ENCODE measurements at regions not wholly inside any gene's neighbourhood (a gene's known extent, or its start where the extent isn't known, plus 50 kb on each side); places are given as distances from the start of the nearest gene placed in this dataset.

DNA sequence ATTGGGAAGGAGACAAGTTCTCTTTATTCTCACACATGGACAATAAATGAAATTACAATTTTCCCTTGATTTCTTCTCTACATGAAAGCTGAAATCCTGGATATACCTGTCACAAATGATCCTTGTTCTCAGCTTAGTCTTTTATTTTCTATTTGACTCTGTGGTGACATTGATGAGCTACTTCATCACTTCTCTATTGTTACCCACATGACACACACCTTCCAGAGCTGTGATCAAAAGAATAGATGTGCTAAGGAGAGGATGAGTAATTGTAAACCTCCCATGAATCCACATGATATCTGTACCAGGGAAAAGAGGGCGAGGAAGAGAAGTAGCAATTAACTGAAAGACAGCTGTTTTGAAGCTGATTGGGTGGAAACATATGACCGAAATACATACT, 102.0 kb downstream of the CAVIN4 start:
- DNase-seq = no peak
- Mint-ChIP-seq H3K4me1 (no peaks in the 10 kb centered on the region), H3K9me3 (no peaks in the 10 kb centered on the region), H3K27ac (no peak overlapping the region), H3K27me3 (no peaks in the 10 kb centered on the region), H3K36me3 (no peaks in the 10 kb centered on the region), H3K4me3 (no peak overlapping the region)
- CTCF ChIA-PET = no interaction called here

DNA sequence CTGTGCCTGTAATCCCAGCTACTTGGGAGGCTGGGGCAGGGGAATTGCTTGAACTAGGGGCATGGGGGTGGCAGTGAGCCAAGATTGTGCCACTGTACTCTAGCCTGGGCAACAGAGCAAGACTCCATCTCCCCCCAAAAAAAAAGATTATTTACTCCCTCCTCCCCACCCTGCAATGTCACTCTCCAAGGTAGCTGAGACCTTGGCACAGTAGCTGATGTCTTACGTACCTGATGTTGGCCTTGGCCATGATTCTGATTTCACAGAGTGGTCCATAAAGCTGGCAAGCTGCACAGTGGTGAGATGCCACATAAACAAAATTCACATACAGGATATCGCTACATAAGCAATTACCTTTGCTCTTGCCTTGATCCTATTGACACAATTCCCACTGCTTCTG, 108.5 kb downstream of the CAVIN4 start:
- CTCF ChIA-PET = no interaction called here

DNA sequence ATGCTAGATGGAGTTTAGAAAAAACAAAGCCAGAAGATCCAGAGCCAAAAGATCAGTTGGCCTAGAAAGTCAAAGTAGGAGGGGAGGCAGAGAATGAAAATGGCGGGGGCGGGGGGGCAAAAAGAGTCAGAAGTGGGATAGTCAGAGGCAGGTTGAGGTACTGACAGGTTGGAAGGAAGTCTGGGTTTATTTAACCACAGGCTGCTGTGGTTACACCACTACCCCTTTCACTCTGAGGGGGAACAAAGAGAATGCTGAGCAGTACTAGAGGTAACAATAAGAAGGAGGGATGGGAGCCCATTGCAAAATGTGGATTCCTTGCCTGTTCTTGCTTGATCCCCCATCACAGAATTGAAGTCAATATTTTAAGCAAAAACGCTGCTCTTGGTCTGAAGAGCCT, 111.8 kb downstream of the CAVIN4 start:
- CTCF ChIA-PET = no interaction called here

More for the DNA sequence above, 108.5 kb downstream of the CAVIN4 start:
- H3K27me3 Mint-ChIP-seq = peaks cover 14% of the 10 kb centered on the region
- H3K4me3 Mint-ChIP-seq = no peak overlapping the region
- H3K36me3 Mint-ChIP-seq = no peaks in the 10 kb centered on the region
- H3K4me1 Mint-ChIP-seq = peaks cover 5% of the 10 kb centered on the region
- no peaks in the 10 kb centered on the region for H3K9me3 Mint-ChIP-seq
- no peak overlapping the region for H3K27ac Mint-ChIP-seq
- DNase-seq = no peak

DNA sequence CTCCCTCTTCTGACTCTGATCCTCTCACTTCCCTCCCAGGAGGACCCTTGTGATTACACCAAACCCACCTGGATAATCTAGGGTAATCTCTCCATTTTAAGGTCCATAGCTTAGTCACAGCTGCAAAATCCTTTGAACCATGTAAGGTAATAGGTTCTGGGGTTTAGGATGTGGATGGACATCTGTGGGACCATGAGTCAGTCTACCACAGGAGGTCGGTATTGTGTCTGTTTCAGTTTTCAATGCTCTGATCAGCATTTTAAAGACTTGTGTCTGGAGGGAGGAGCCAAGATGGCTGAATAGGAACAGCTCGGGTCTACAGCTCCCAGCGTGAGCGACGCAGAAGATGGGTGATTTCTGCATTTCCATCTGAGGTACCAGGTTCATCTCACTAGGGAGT, 112.6 kb downstream of the CAVIN4 start:
- Mint-ChIP-seq H3K27ac (no peak overlapping the region), H3K4me1 (peaks cover 5% of the 10 kb centered on the region)
- CTCF ChIA-PET = no interaction called here

More for the DNA sequence above, 111.8 kb downstream of the CAVIN4 start:
- H3K4me1 Mint-ChIP-seq = peaks cover 5% of the 10 kb centered on the region
- peaks cover 14% of the 10 kb centered on the region for H3K27me3 Mint-ChIP-seq
- H3K4me3 Mint-ChIP-seq = no peak overlapping the region
- H3K9me3 Mint-ChIP-seq = no peaks in the 10 kb centered on the region
- H3K36me3 Mint-ChIP-seq = no peaks in the 10 kb centered on the region
- no peak overlapping the region for H3K27ac Mint-ChIP-seq
- no peak for DNase-seq

DNA sequence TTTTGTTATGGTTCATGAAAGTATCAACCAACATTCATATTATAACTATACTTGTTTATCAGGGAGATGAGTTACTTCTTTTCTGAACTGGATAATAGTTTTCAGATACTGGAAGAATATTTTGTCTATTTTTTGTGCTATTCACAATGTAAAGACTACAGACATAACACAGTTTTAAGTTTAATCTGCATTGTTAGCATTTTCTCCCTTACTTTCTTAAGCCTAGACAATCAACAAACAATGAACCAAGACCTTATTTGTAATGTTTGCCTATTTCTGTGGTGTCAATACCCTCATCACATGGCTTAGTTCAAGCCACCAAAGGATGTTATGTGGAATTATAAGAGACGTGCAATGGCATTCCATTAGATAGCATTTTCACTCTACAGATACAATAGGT, 119.5 kb downstream of the CAVIN4 start:
- Mint-ChIP-seq H3K4me3 (no peak overlapping the region), H3K27ac (no peak overlapping the region), H3K4me1 (no peaks in the 10 kb centered on the region), H3K27me3 (no peaks in the 10 kb centered on the region), H3K36me3 (no peaks in the 10 kb centered on the region), H3K9me3 (no peaks in the 10 kb centered on the region)
- CTCF ChIA-PET = interaction anchor here (1.3 kb wide), 1 partner anchor 96 kb away, joined by 4 read pairs; no protein-coding TSS in a partner anchor
- no peak for DNase-seq

More for the DNA sequence above, 112.6 kb downstream of the CAVIN4 start:
- no peak for DNase-seq
- Mint-ChIP-seq H3K27me3 (peaks cover 14% of the 10 kb centered on the region), H3K9me3 (no peaks in the 10 kb centered on the region), H3K36me3 (no peaks in the 10 kb centered on the region), H3K4me3 (no peak overlapping the region)

DNA sequence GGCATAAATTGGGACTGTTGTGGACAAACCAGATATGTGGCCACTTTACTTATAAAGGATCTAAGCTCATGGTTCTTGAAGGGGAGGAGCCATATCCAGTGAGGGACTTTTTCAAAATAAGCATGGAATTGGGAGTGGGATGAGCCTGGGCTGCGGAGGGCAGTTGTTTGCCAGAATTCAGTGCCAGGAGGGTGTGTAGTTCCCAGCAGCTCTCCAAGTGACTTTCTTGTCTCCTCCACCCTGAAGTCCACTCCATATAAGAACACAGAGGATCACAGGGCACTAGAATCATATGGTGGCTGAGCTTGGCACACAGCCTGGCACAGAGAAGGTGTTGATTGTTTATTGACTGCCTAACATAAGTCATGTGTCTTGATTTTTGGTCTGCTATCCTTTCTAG, 121.1 kb downstream of the CAVIN4 start:
- Mint-ChIP-seq H3K27ac (no peak overlapping the region), H3K4me3 (no peak overlapping the region), H3K36me3 (no peaks in the 10 kb centered on the region), H3K4me1 (no peaks in the 10 kb centered on the region), H3K27me3 (no peaks in the 10 kb centered on the region), H3K9me3 (no peaks in the 10 kb centered on the region)
- no peak for DNase-seq
- CTCF ChIA-PET = interaction anchor here (0.9 to 1.3 kb wide), 3 partner anchors 98 to 665 kb away, joined by 3 to 4 read pairs (median 3); no protein-coding TSS in a partner anchor

GRCh38 chr9:100699668-100700067, 121.8 kb downstream of the CAVIN4 start:
- DNase-seq = no peak
- no peaks in the 10 kb centered on the region for H3K27me3 Mint-ChIP-seq
- no peak overlapping the region for H3K27ac Mint-ChIP-seq
- no peaks in the 10 kb centered on the region for H3K36me3 Mint-ChIP-seq
- CTCF ChIA-PET = interaction anchor here (1.3 kb wide), 2 partner anchors 11 to 612 kb away, joined by 3 to 4 read pairs; no protein-coding TSS in a partner anchor
- no peaks in the 10 kb centered on the region for H3K4me1 Mint-ChIP-seq
- H3K4me3 Mint-ChIP-seq = no peak overlapping the region
- no peaks in the 10 kb centered on the region for H3K9me3 Mint-ChIP-seq

DNA sequence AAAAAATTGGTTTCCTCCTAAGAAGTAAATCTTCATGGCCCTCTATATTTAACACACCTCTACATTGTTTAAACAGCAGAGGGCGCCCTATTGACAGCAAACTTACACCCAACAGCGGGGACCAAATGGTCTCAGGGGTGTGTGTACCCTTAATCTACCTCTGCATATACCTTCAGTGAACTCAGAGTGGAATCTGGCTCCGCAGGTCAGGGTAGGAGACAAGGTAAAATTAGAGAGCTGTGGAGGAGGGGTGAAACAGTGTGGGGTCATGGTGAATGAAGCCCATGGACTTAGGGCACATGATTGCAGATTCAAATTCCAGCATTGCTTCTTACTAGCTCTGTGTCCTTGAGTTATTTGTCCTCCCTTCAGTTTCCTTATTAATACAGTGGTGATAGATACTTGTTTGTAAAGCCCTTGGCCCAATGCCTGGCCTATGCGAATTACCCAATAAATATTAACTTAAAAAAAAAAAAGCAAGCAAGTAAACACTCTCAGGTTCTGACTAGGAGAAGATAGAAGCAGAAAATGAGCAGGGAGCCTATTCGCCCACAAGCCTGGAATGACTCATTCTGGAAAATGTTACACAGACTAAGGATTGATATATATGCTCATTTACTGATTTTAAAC, 122.9 kb downstream of the CAVIN4 start:
- Mint-ChIP-seq H3K27me3 (no peaks in the 10 kb centered on the region), H3K27ac (no peak overlapping the region), H3K4me3 (no peak overlapping the region), H3K36me3 (no peaks in the 10 kb centered on the region), H3K4me1 (no peaks in the 10 kb centered on the region), H3K9me3 (no peaks in the 10 kb centered on the region)
- DNase-seq = no peak
- CTCF ChIA-PET = interaction anchor here (0.6 to 2.7 kb wide), 4 partner anchors 9 to 611 kb away, joined by 3 to 8 read pairs (median 4); no protein-coding TSS in a partner anchor

DNA sequence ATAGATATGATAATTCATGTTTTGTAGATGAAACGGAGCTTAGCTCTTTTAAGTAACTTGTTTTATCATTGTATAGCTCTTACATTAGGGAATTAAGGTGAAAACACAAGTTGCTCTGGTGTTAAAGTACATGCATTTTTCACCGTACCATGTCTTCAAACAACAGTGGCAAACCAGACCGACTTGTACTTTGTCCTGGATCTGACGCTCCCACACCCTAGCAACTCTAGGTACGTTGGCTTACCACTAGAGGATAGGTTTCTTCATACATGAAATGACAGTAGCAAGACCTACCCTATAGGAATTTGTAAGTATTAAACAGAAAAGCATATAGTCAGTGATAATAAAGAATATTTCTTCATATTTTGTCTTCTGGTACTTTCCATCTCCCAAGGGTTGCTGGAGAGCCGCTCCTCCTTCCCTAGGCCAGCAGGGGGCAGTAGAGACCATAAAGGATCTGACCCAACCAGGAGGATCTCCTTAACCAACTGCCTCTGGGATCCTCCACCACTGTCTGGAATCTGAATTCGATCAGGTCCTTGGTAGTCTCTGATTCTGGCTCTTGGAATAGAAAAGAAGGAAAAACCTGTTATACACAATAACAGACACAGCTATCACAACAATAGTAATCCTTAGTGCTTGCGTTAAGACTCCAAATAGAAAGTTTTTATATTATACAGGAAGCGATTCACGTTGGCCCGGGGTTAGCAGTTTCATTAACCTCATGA, 136.7 kb downstream of the CAVIN4 start:
- H3K36me3 Mint-ChIP-seq = no peaks in the 10 kb centered on the region

DNA sequence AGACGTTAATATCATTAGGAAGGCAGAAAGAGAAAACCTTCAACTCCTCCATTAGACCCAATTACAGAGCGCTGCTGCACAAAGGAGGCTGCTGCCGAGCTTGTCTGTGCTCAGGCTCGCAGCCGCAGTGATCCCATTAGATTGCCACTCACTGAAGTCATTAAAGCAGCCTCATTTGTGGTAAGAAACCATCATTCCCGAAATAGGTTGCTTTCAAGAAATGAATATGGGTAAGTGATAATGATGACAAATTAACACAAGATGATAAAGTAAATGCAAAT, 137.2 kb downstream of the CAVIN4 start:
- H3K9me3 Mint-ChIP-seq = no peaks in the 10 kb centered on the region
- CTCF ChIA-PET = interaction anchor here (0.8 to 2.6 kb wide), 4 partner anchors 11 to 596 kb away, joined by 3 to 21 read pairs (median 4); no protein-coding TSS in a partner anchor
- H3K36me3 Mint-ChIP-seq = no peaks in the 10 kb centered on the region
- H3K4me1 Mint-ChIP-seq = no peaks in the 10 kb centered on the region
- no peak for DNase-seq
- no peak overlapping the region for H3K27ac Mint-ChIP-seq
- no peak overlapping the region for H3K4me3 Mint-ChIP-seq
- H3K27me3 Mint-ChIP-seq = no peaks in the 10 kb centered on the region

More for the DNA sequence above, 136.7 kb downstream of the CAVIN4 start:
- H3K9me3 Mint-ChIP-seq = no peaks in the 10 kb centered on the region
- H3K4me3 Mint-ChIP-seq = no peak overlapping the region
- no peaks in the 10 kb centered on the region for H3K27me3 Mint-ChIP-seq
- no peaks in the 10 kb centered on the region for H3K4me1 Mint-ChIP-seq
- DNase-seq = peak; percentile 64
- CTCF ChIA-PET = interaction anchor here (0.6 to 2.6 kb wide), 6 partner anchors 12 to 600 kb away, joined by 3 to 21 read pairs (median 3); no protein-coding TSS in a partner anchor
- H3K27ac Mint-ChIP-seq = no peak overlapping the region

DNA sequence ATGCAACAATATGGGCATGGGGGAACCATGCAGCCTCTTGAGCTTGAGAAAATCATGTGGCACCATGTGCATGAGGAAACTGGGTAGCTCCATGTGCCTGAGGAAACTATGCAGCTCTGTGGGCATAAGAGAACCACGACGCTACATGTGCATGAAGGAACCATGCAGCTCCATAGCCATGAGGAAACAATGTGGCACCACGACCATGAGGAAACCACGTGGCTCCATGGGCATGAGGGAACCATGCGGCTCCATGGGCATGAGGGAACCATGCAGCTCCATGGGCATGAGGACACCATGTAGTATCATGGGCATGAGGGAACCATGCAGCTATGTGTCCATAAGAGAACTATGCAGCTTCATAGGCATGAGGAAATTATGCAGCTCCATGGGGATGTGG, 140.8 kb downstream of the CAVIN4 start:
- DNase-seq = no peak
- no peaks in the 10 kb centered on the region for H3K27me3 Mint-ChIP-seq
- H3K4me1 Mint-ChIP-seq = no peaks in the 10 kb centered on the region
- H3K9me3 Mint-ChIP-seq = no peaks in the 10 kb centered on the region
- no peak overlapping the region for H3K27ac Mint-ChIP-seq
- CTCF ChIA-PET = interaction anchor here (1.7 kb wide), 1 partner anchor 593 kb away, joined by 6 read pairs; no protein-coding TSS in a partner anchor
- no peak overlapping the region for H3K4me3 Mint-ChIP-seq
- H3K36me3 Mint-ChIP-seq = no peaks in the 10 kb centered on the region

- CTCF ChIA-PET = interaction anchor here (0.7 kb wide), 1 partner anchor 1363 kb away, joined by 5 read pairs; no protein-coding TSS in a partner anchor
These were observed 143.0 kb downstream of the CAVIN4 start for GRCh38 chr9:100720922-100721321.

GRCh38 chr9:100724886-100725285, 147.0 kb downstream of the CAVIN4 start:
- DNase-seq = no peak
- Mint-ChIP-seq H3K36me3 (no peaks in the 10 kb centered on the region), H3K9me3 (no peaks in the 10 kb centered on the region), H3K4me1 (no peaks in the 10 kb centered on the region), H3K27me3 (no peaks in the 10 kb centered on the region), H3K4me3 (no peak overlapping the region), H3K27ac (no peak overlapping the region)
- CTCF ChIA-PET = no interaction called here

More at GRCh38 chr9:100720922-100721321, 143.0 kb downstream of the CAVIN4 start:
- Mint-ChIP-seq H3K27ac (no peak overlapping the region), H3K27me3 (no peaks in the 10 kb centered on the region), H3K9me3 (no peaks in the 10 kb centered on the region), H3K36me3 (no peaks in the 10 kb centered on the region), H3K4me3 (no peak overlapping the region), H3K4me1 (no peaks in the 10 kb centered on the region)
- no peak for DNase-seq

GRCh38 chr9:100725371-100725770, 147.5 kb downstream of the CAVIN4 start:
- no peak overlapping the region for H3K4me3 Mint-ChIP-seq
- no peaks in the 10 kb centered on the region for H3K36me3 Mint-ChIP-seq
- no peak for DNase-seq
- H3K27me3 Mint-ChIP-seq = no peaks in the 10 kb centered on the region
- H3K9me3 Mint-ChIP-seq = no peaks in the 10 kb centered on the region
- H3K4me1 Mint-ChIP-seq = no peaks in the 10 kb centered on the region
- H3K27ac Mint-ChIP-seq = no peak overlapping the region
- CTCF ChIA-PET = no interaction called here
